Effector CD4-positive, alpha-beta T cell (primary cell): ENCODE measurements at regions not wholly inside any gene's neighbourhood (a gene's known extent, or its start where the extent isn't known, plus 50 kb on each side); places are given as distances from the start of the nearest gene placed in this dataset.

Experiments
- DNase-seq: peaks from one replicate; pipeline ENCODE4 v3.0.0-alpha.2; 2020

- DNase-seq, result no peak
Measured at GRCh38 chr2:160680294-160680693, 186.7 kb upstream of the RBMS1 start.

GRCh38 chr2:160680974-160681373 is 187.4 kb upstream of the RBMS1 start:
- no peak for DNase-seq

- no peak for DNase-seq
Measured at GRCh38 chr2:160683206-160683605, 189.6 kb upstream of the RBMS1 start.

- no peak for DNase-seq
Measured at GRCh38 chr2:160687629-160688028, 194.0 kb upstream of the RBMS1 start.

- no peak for DNase-seq
Measured at GRCh38 chr2:160689441-160689840, 195.8 kb upstream of the RBMS1 start.

- no peak for DNase-seq
Measured at GRCh38 chr2:160694221-160694620, 200.6 kb upstream of the RBMS1 start.

- no peak for DNase-seq
Measured at GRCh38 chr2:160694631-160695030, 201.0 kb upstream of the RBMS1 start.

- DNase-seq, result no peak
Measured at GRCh38 chr2:160695402-160696086, 201.9 kb upstream of the RBMS1 start.

GRCh38 chr2:160696087-160696452 is 202.5 kb upstream of the RBMS1 start:
- no peak for DNase-seq

- DNase-seq, result no peak
Measured at GRCh38 chr2:160697817-160698216, 204.2 kb upstream of the RBMS1 start.

- no peak for DNase-seq
Measured at GRCh38 chr2:160700021-160700814, 206.6 kb upstream of the RBMS1 start.

- DNase-seq, result no peak
Measured at GRCh38 chr2:160701822-160702221, 208.2 kb upstream of the RBMS1 start.

GRCh38 chr2:160702754-160703153 is 209.1 kb upstream of the RBMS1 start:
- DNase-seq, result no peak

- no peak for DNase-seq
Measured at GRCh38 chr2:160703648-160704585, 210.3 kb upstream of the RBMS1 start.

- DNase-seq, result no peak
Measured at GRCh38 chr2:160715428-160715827, 221.8 kb upstream of the RBMS1 start.

- DNase-seq, result no peak
Measured at GRCh38 chr2:160719116-160719515, 225.5 kb upstream of the RBMS1 start.

- no peak for DNase-seq
Measured at GRCh38 chr2:160720098-160720497, 226.5 kb upstream of the RBMS1 start.

- DNase-seq, result no peak
Measured at GRCh38 chr2:160721089-160722040, 227.8 kb upstream of the RBMS1 start.

- no peak for DNase-seq
Measured at GRCh38 chr2:160726046-160726445, 232.4 kb upstream of the RBMS1 start.

GRCh38 chr2:160730296-160730995 is 236.8 kb upstream of the RBMS1 start:
- DNase-seq, result no peak

- DNase-seq, result no peak
Measured at GRCh38 chr2:160731415-160731814, 237.8 kb upstream of the RBMS1 start.
